Medulla oblongata (tissue), 1 donor: ENCODE measurements at regions not wholly inside any gene's neighbourhood (a gene's known extent, or its start where the extent isn't known, plus 50 kb on each side); places are given as distances from the start of the nearest gene placed in this dataset.

Experiments
- DNase-seq: peaks from one replicate; pipeline ENCODE4 v3.0.0-alpha.2; 2015; ENCODE audit errors: extremely low spot score

- DNase-seq, result no peak
These were observed 251.1 kb downstream of the DAD1 start for GRCh38 chr14:22337938-22338337.

GRCh38 chr14:22337521-22337920 lies 251.5 kb downstream of the DAD1 start:
- DNase-seq, result no peak

- no peak for DNase-seq
These were observed 253.0 kb downstream of the DAD1 start for GRCh38 chr14:22336031-22336430.

- DNase-seq, result no peak
These were observed 254.4 kb downstream of the DAD1 start for GRCh38 chr14:22334627-22335026.

- DNase-seq, result no peak
These were observed 254.8 kb downstream of the DAD1 start for GRCh38 chr14:22334275-22334577.

- peak; percentile 64 for DNase-seq
These were observed 255.4 kb downstream of the DAD1 start for GRCh38 chr14:22333422-22334274.

GRCh38 chr14:22332686-22333421 lies 256.2 kb downstream of the DAD1 start:
- DNase-seq, result no peak

- DNase-seq, result no peak
These were observed 259.7 kb downstream of the DAD1 start for GRCh38 chr14:22329371-22329770.

- no peak for DNase-seq
These were observed 263.2 kb downstream of the DAD1 start for GRCh38 chr14:22325676-22326400.

GRCh38 chr14:22320362-22320750 lies 268.7 kb downstream of the DAD1 start:
- no peak for DNase-seq

GRCh38 chr14:22319526-22320361 lies 269.3 kb downstream of the DAD1 start:
- peak; percentile 85 for DNase-seq

GRCh38 chr14:22318951-22319350 lies 270.1 kb downstream of the DAD1 start:
- no peak for DNase-seq

- no peak for DNase-seq
These were observed 272.6 kb downstream of the DAD1 start for GRCh38 chr14:22316473-22316872.

GRCh38 chr14:22315336-22315735 lies 273.7 kb downstream of the DAD1 start:
- DNase-seq, result no peak

- peak; percentile 89 for DNase-seq
These were observed 274.7 kb downstream of the DAD1 start for GRCh38 chr14:22314183-22314820.

GRCh38 chr14:22313172-22313801 lies 275.7 kb downstream of the DAD1 start:
- DNase-seq, result no peak

- peak; percentile 34 for DNase-seq
These were observed 277.4 kb downstream of the DAD1 start for GRCh38 chr14:22311636-22312035.

- DNase-seq, result no peak
These were observed 283.4 kb downstream of the DAD1 start for GRCh38 chr14:22305607-22306006.

GRCh38 chr14:22304326-22304725 lies 284.7 kb downstream of the DAD1 start:
- DNase-seq, result no peak

- DNase-seq, result no peak
These were observed 285.3 kb downstream of the DAD1 start for GRCh38 chr14:22303589-22304195.
